Stimulated activated CD4-positive, alpha-beta T cell treated with anti-CD3 and anti-CD28 coated beads, Interleukin-4, amount 100 ng/mL, for 48 hours (primary cell): ENCODE measurements at regions not wholly inside any gene's neighbourhood (a gene's known extent, or its start where the extent isn't known, plus 50 kb on each side); places are given as distances from the start of the nearest gene placed in this dataset.

ENCODE experiments used
- DNase-seq, 2 donors: peaks; one replicate each; pipeline ENCODE4 v3.0.0-alpha.2; 2020; ENCODE audit warnings: low read depth in 2 of 2

DNA sequence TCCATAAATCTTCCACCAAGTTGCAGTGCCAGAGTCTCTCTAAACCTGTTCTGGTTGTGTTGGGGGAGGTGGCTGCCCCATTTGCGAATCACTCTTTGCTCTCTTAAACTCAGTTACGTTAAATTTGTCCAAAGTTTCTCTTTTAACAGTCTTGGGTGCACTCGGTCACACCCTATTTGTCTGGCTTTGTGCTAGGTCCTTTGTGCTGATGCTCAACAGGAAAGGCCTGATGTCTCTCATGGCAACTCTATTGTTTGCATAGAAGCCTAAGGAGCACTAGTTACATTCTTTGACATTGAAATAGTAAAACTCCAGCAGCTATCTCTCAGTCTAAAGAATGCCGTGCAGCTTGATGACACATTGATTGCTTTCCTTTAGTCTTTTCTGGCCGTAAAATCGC lies 105.1 kb downstream of the TRMT11 start:
- no peak for DNase-seq

DNA sequence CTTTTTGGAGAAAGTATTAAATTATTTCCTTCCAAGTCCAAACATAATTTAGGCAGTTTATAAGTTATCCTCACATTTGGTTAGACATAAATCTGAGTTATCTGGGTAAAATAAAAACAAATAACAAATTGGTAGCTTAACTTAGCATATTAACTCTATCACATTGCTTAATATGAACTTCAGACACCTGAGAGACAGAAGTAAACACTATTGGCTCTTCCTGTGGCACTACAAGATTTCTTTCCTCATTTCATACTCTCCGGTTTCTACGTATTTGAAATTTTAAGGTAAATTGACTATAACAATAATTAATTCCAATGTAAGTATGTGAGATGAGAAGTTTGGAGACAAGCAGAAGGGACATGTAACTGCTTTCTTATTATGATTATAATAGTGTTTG lies 106.8 kb downstream of the TRMT11 start:
- no peak for DNase-seq

DNA sequence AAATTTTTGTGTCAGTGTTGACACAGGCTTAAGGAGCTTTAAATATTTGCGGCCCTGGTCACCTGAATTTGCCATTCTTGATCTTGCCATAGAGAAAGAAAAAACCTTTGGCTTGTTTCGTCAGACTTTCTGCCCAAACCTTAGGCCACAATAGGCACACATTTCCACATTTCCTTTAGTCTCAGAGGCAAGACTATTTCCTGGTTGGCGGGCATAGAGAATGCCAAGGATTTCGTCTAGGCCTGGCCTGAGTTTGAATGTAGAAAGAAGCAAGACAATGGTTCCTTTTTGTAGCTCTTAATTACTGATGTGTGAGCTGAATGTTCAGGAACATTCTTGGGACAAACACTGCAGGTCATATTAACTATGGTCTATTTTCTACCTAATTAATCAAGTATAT lies 108.1 kb downstream of the TRMT11 start:
- no peak for DNase-seq

DNA sequence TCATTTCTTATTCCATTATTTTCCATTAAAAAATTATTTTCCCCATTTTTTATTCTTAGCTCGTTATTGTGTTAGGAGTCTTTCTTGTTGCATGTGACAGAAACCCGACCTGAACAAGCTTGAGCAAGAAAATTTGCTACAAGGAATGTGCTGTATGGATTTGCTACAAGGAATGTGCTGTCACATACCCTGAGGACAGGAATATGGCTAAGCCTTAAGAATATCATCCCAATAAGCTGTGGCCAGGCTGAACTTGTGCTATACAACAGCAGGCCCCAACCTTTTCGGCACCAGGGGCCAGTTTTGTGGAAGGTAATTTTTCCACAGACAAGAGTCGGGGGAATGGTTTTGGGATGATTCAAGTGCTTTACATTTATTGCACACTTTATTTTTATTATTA lies 114.0 kb downstream of the TRMT11 start:
- DNase-seq: no peak

DNA sequence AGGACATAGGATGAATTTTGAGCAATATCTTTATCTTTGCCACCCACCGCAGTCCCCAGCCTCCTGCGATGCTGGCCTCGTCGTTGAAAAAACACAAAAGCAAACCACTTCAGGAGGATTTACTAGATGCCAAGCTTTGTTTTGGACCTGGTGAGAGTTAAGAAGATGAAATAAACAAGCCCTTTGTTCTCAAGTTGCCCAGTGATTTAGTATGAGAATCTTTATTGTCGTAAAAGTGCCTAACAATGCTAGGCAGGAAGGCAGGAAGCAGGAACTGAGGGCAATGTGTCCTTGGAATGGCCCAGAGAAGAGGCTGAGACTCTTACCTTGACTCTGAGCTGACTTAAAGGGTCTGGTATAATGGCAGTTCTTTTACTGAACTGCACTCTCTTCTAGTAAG lies 116.0 kb downstream of the TRMT11 start:
- DNase-seq: no peak

DNA sequence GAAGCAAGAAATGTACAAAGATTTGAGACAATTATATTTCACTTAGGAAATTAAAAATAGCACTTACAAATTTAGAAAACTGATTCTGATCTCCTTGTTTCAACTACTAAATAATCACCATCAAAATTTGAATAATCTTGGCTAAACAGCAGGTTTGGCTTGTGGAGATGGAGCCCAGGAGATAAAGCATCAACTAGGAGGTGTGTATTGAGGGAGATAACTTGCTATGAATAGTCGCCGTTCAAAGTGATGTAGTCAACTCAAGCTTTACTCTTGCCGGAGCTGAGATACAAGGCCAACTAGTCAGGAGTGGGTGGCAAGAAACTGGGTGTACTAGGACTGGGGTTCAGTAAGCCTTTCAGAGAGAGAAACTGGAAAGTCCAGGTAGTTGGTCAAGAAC lies 117.7 kb downstream of the TRMT11 start:
- DNase-seq: no peak

DNA sequence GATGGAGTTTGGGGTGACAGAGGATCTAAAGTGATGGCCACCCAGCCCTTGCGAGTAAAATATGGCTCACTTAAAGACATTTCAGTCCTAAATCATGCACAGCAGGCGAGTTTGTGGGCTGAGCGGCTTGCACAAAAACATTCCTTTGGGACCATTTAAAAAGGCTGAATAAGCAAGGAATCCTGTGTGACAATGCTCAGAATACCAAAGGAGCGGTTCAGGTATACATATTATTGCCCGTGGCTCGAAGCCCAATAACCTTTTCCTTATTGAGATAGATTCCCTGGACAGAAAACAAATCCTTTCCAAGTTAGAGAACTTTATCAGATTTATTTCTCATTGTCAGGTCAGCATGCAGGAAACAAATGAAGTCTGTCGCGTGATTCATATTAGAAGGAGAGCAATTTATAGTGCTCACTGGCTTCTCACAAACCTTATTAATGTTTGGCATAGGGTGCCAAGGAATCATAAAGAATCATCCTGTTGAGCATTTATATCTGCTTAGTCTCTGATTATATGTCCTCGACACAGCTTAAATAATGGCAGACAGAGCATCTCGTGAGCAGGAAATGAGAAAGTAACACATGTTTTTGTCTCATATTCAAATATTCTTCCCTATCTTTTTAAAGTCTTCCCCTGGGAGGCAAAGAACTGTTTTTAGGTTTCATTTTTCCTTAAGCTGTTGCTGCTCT lies 121.3 kb downstream of the TRMT11 start:
- no peak for DNase-seq

DNA sequence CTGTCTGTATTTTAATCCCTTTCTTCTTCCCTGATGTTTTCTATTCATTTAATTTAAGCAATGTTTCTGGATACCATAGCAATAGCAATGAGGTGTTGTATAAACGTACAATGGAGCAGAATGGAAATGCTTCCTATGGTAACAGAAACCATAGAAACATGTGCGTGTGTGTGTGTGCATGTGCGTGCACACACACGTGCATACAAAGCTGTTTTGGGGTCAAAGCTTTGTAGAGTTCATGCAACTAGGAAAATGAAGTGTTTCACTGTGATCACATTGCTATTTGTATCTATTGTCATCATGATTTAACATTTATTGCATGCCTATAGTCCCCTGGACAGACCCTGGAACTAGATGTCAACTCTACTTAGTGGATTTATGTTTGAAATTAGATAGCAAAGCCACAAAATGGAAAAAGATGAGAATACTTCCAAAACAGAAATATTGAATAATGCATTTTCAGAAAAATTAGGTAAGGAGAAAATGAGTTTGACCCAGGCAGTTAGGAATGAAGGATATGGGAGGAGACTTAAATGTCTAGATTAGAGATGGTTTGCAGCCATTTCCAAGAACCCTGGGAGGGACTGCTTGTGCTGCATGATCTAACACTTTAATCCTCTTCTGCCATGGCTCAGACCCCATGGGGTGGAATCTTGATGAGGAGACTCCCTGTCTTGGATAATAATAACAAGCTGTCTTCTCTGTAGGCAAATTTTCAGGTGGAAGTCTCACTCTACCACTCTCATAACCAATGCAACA lies 124.4 kb downstream of the TRMT11 start:
- DNase-seq: no peak

DNA sequence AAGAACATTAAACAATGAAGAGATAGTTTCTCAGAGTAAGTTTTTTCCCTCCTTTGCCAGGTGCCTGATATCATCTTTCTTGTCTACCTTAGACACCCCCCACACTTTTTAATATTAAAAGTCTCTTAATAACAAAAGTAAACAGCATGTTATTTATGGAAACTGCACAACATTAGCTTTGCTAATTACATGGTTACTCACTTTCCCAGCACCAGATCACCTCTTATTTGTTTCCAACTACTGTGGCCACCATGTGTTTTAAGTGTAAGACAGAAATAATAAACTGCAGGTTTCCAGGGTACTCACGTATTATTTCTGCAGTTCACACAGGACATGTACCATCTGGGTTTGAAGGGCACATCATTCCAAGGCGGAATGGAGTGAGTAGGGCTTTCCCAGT lies 125.0 kb downstream of the TRMT11 start:
- DNase-seq: no peak

DNA sequence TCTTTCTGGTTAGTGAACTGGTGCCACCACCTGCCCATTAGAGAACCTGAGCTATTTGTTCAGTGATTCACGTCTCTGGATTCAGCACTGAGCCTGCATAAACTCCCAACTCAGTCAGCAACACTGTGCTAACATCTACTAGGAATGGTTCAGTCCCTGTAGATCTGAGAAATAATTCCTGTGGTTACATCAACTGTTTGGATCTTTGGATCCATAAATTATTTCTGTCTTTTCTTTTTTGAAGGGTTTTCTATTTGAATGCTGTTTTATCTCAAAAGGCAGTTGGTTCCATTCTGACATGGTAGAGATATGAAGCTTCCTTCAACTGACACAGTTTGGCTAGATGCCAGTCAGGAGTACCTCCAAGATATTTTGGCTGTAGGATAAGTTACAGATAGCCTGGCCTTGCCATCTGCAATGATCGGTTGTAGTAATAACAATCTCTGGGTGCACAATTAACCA lies 125.9 kb downstream of the TRMT11 start:
- no peak for DNase-seq

DNA sequence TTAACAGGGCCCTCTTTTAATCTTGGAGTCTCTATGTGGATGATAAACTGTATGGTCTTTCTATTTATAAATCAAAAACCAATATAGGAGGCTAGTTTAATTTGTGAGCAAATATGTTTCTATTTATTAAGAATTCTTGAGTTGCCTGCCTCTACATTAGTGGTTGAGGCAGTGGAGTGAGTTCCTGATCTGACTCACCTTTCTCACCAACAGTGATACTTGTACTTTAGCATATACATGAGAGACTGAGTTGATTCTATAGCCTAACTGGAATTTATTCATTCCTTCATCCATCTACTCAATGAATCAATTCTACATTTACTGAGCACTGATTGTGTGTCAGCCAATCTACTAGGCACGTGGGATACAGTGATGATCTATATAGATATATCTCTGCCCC lies 126.9 kb downstream of the TRMT11 start:
- DNase-seq: no peak

DNA sequence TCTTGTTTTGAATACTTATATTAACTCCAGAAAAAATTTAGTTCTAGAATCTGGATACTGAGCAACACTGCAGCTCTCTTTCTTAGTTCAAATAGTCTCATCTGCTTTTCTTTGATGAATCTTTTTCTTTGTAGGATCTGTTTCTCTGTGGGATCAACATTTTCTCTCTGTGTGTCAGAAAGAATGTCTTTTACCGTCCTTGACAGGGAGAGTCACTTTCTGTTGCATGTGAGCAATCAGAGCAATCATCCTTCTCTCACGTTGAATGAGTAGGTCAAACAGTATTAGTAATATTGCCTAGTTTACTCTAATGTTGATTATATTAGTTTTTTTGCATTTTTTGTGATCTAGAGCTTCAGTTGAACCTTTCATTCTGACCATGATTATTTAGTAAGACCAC lies 130.9 kb downstream of the TRMT11 start:
- DNase-seq: no peak

DNA sequence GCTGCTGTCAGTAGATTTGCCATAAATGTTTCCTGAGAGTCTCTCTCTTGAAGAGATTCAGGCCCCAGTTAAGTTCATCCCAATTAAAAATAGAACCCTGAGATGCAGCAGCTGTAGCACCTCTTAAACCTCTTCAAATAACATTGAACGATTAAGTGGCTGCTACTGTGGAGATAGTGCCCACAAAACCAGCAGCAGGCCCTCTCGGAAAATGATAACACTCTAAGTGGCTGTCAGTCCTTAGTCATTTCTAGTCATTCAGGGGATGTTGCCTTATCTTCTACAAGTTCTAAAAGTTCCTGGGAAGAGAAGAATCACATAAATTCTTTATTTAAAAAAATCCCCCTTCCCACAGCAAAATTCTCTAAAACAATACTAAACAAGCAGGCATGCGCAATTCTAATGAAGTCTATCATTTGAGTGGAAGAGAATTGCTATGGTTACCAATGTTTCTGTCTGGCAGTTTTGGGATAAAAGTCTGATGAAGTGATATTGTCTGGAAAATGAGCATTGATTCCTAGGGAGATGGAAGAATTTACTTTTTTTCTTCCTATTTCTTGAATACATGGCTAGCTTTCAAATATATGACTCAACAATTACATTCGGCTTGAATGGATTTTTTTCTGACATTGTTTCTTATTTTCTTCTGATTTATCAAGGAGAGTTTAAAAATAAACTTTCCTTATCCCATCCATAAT lies 131.9 kb downstream of the TRMT11 start:
- no peak for DNase-seq

DNA sequence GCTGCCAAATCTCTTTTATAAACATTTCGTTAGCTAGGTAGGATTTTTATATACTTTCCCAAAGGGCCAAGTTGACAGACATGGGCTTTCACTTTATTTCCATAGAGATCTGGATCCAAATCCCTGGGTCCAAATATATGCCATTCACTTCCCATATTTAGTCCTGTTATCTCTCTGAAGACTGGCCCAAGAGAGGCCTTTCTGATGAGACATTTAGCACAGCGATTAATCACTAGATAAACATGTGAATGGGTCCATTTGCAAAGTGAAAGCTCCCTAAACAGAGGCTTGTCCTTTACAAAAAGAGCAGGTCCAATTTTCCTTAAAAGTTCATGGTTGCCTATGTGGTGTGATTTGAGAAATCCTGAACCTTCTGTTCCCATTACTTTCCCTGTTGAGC lies 132.6 kb downstream of the TRMT11 start:
- DNase-seq: no peak

DNA sequence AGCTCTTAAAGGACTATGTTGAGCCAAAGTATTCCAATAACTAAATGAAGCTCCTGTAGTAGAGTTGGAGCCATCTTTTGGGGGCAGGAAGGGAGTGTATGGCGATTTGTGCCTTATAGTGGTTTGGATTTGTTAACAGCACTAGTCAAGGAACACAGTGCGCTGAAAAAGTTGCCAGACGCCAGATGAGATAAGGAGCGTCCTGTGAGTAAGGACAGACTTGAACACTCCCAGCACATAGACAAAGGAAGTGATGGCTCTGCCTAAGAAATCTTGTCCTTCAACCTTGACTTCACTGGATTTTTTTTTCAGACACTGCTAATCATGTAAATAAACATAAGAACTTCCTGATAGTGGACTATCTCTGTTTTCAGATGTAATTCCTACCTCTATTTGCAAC lies 136.9 kb downstream of the TRMT11 start:
- DNase-seq: no peak

DNA sequence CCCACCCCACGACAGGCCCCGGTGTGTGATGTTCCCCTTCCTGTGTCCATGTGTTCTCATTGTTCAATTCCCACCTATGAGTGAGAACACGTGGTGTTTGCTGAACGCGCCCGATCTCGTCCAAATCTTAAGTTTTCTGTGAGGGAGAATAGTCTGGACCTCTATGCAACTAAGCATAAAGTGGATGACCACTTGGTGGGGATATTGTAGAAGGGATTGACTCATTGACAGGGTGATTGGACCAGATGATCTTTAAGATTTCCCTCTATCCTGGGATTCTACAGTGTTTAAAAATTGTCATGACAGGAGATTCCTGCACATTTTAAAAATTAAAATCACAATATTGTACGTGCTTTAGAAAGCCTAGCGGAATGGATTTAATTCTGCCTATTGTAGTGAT lies 141.3 kb downstream of the TRMT11 start:
- no peak for DNase-seq

DNA sequence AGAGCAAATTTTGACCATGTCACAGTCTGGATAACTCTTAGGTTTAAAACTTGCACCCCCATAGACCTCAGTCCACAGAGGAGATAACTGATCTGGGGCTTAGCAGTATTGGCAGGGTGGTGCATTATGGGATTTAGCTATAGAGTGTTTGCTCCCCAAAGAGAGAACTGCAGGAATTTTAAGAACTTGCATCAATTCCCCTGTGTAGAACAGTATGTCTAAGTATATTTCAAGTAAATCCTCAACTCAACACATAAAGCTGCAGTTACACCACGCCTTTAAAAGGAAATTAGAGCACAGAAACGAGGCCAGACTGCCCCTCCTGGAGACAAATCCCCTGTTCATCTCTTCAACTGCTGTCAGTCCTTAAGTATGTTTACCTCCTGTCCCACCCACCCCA lies 144.9 kb downstream of the TRMT11 start:
- DNase-seq: no peak

DNA sequence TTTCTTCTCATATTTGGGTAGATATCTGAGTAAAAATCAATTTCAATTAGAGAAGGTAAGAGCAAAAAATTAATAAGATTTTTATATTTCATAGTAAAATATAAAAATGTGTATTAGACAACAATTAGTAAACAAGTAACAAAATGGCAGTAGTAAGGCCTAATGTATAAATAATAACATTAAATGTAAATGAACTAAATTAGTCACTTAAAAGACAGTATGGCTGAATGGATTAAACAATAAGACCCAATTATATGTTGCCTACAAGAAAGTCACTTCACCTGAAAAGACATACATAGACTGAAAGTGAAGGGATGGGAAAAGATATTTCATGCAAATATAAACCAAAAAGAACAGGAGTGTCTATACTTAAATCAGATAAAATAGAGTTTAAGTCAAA lies 147.6 kb downstream of the TRMT11 start:
- no peak for DNase-seq

DNA sequence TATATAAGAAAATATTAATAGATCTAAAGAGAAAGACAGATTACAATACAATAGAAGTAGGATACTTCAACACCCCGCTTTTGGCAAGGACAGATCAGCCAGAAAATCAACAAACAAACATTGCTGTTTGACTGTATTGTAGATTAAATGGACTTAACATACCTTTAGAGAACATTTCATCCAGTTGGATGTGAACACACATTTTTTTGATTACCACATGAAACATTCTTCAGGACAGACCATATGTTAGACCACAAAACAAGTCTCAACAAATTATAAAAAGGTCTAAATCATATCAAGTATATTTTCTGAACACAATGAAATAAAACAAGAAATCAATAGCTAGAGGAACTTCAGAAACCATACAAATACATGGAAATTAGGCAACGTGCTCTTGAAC lies 148.2 kb downstream of the TRMT11 start:
- no peak for DNase-seq

DNA sequence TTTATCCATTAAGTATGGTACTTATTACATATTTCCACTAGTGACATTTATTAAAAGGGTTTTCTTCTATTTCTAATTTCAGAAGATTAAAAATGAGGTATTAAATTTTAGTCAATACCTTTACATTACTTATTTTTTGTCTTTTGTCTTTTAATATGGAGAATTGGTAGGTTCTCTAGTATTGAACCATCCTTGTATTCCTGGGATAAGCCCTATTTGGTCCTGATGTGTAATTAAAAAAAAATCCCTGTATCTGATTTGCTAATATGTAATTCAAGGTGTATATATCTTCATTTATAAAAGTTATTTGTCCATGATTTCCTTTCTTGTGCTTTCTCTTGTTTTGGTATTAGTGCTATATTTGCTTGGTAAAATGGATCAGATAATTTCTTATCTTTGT lies 153.7 kb downstream of the TRMT11 start:
- no peak for DNase-seq

DNA sequence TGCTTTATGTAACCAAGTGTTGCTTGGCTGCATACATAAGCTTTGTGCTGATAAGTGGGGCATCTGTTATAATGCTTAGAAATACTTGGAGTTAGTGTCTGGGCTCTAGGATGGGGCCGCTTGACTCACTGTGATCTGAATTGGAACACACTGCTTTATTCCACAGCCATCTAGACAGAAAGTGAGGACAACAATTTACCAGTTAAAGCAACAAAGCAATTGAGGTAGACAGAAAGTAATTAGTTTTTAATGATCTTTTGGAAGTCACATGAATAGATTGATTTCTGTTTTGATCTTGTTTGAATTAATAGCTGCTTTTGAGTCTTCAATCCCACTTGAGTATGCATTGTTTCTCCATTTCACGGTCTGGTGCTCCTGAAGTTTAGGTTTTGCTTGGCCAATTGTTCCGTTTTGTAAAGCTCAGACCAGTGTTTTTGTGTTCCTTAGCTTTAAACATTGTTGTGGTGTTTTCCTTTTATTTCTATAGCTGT lies 157.5 kb downstream of the TRMT11 start:
- no peak for DNase-seq

DNA sequence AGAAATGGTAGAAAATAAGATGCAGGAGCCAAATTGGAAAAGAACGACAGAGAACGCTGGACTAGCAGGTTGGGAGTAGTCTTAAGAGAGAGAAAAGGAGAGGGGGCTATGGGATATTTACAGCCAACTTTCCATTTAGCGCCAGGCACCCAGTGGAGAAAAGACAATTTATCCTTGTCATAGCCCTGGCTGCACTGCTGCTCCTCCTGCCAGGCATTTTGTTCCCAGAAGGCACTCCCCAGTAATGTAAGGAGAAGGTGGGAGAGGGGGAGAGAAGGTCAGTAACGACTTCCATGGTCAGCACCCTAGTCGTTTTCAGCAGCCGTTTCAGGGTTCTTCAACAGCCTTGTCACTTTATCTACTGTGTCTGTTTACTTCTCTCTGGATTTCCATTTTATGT lies 159.0 kb downstream of the TRMT11 start:
- no peak for DNase-seq

DNA sequence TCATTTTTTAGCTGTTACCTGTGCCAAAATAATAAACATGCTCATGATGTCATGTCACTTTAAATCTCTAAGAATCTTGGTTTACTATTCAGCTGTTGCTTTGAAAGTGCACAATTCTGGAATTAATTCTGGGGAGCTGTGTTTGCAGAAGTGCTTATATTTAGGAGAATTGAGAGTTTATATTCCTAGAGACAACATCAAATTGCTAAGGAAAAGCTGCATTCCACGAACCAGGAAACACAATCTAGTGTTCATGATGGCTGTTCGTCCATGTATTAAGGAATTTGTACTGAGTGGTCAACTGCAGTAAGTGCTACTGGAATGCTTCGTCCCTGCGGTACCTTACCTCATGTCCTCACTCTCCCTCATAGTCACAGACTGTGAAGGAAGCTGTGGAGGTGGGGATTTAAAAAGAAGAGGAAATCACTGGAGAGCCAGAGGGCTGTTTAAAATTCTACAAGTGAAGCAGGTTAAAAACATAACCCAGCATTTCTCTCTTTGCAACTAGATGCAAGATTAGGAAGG lies 161.0 kb downstream of the TRMT11 start:
- DNase-seq: no peak
